CD4-positive, alpha-beta T cell (primary cell): ENCODE measurements at regions not wholly inside any gene's neighbourhood (a gene's known extent, or its start where the extent isn't known, plus 50 kb on each side); places are given as distances from the start of the nearest gene placed in this dataset.

ENCODE experiments used
- ATAC-seq: fragments of 200-7000 bp; cut with Tn5 transposase; one replicate; pipeline ENCODE4 v1.10.0; 2022; ENCODE audit warnings: mild to moderate bottlenecking; ENCODE audit not compliant: poor library complexity
- CTCF ChIA-PET: fragments of 350-600 bp; sonication (Branson Sonifier 250); formaldehyde crosslinking; loops from one replicate; lab custom pipeline; 2021; ENCODE audit warnings: antibody characterized with exemption, inconsistent platforms; lab: Charles Lee
- POLR2A ChIA-PET: fragments of 350-600 bp; sonication (Branson Sonifier 250); formaldehyde crosslinking; loops from one replicate; lab custom pipeline; 2021; ENCODE audit warnings: antibody characterized with exemption, inconsistent platforms; lab: Charles Lee
- DNase-seq, 14 experiments: peaks; one replicate each; pipeline ENCODE4 v3.0.0-alpha.2; 2013 to 2020; ENCODE audit warnings: mixed read lengths in 2 of 14
- H3K27ac ChIP-seq, 2 donors: one replicate each; pipeline versions ENCODE4 v1.5.1 to v1.7.0; 2013; ENCODE audit warnings: low read length in 2 of 2, low read depth in 1 of 2, mild to moderate bottlenecking in 1 of 2
- H3K27me3 ChIP-seq, 2 experiments: 1 replicate in 1 of 2; 2 replicates in 1 of 2; pipeline versions ENCODE4 v1.6.1 to v1.7.0; 2013; ENCODE audit warnings: low read length in 2 of 2, control low read depth in 1 of 2, mild to moderate bottlenecking in 1 of 2, moderate library complexity in 1 of 2; ENCODE audit not compliant: insufficient read depth in 2 of 2, control insufficient read depth in 1 of 2
- H3K36me3 ChIP-seq: one replicate; pipeline ENCODE4 v1.6.1; 2013; ENCODE audit warnings: low read length, control low read depth; ENCODE audit not compliant: insufficient read depth
- H3K4me1 ChIP-seq: one replicate; pipeline ENCODE4 v1.6.1; 2013; ENCODE audit warnings: low read length, control low read depth; ENCODE audit not compliant: insufficient read depth
- H3K4me3 ChIP-seq: one replicate; pipeline ENCODE4 v1.5.1; 2013; ENCODE audit warnings: mild to moderate bottlenecking, low read length, moderate library complexity
- H3K9me3 ChIP-seq, 2 experiments: 1 replicate in 1 of 2; 2 replicates in 1 of 2; pipeline versions ENCODE4 v1.6.1 to v1.7.0; 2013; ENCODE audit warnings: low read length in 2 of 2, mild to moderate bottlenecking in 2 of 2, control low read depth in 1 of 2, moderate library complexity in 1 of 2; ENCODE audit not compliant: control insufficient read depth in 1 of 2, insufficient read depth in 1 of 2
- H3K27ac Mint-ChIP-seq: one replicate; pipeline ENCODE4 v1.8.0; 2020; ENCODE audit warnings: mixed read lengths
- H3K27me3 Mint-ChIP-seq: one replicate; pipeline ENCODE4 v1.8.0; 2021; ENCODE audit warnings: mixed read lengths
- H3K36me3 Mint-ChIP-seq: one replicate; pipeline ENCODE4 v1.8.0; 2021; ENCODE audit warnings: low read depth, mixed read lengths
- H3K4me1 Mint-ChIP-seq: one replicate; pipeline ENCODE4 v1.8.0; 2021; ENCODE audit warnings: low read depth, mixed read lengths
- H3K4me3 Mint-ChIP-seq: one replicate; pipeline ENCODE4 v1.8.0; 2020; ENCODE audit warnings: mild to moderate bottlenecking, mixed read lengths
- H3K9me3 Mint-ChIP-seq: one replicate; pipeline ENCODE4 v1.8.0; 2020; ENCODE audit warnings: mixed read lengths
- intact Hi-C, 2 experiments: fragments of 100-400 bp; cut with DNase I in 1 of 2; cut with micrococcal nuclease in 1 of 2; formaldehyde crosslinking; loops; one replicate each; pipeline versions ENCODE4 v1.15.1 to v1.9.0; 2023 to 2025; cut with DNase I, micrococcal nuclease
- TF ChIP-seq, protein P1 (sequence below): fragments of 200-600 bp; IDR thresholded peaks from one replicate; pipeline ENCODE4 v1.8.0; 2022; ENCODE audit warnings: antibody characterized with exemption, mild to moderate bottlenecking

- intact Hi-C loops = no loop called here
- Histone ChIP-seq H3K4me1 (no peaks in the 10 kb centered on the region), H3K4me3 (no peak overlapping the region), H3K27me3 (no peaks in the 10 kb centered on the region), H3K27ac (no peak overlapping the region), H3K36me3 (no peaks in the 10 kb centered on the region), H3K9me3 (no peaks in the 10 kb centered on the region)
- CTCF ChIA-PET = no interaction called here
- no peak for DNase-seq
- H3K36me3 Mint-ChIP-seq = no peaks in the 10 kb centered on the region
- H3K27ac Mint-ChIP-seq = no peak overlapping the region
- no peak for ATAC-seq
- TF ChIP-seq, protein P1, sequence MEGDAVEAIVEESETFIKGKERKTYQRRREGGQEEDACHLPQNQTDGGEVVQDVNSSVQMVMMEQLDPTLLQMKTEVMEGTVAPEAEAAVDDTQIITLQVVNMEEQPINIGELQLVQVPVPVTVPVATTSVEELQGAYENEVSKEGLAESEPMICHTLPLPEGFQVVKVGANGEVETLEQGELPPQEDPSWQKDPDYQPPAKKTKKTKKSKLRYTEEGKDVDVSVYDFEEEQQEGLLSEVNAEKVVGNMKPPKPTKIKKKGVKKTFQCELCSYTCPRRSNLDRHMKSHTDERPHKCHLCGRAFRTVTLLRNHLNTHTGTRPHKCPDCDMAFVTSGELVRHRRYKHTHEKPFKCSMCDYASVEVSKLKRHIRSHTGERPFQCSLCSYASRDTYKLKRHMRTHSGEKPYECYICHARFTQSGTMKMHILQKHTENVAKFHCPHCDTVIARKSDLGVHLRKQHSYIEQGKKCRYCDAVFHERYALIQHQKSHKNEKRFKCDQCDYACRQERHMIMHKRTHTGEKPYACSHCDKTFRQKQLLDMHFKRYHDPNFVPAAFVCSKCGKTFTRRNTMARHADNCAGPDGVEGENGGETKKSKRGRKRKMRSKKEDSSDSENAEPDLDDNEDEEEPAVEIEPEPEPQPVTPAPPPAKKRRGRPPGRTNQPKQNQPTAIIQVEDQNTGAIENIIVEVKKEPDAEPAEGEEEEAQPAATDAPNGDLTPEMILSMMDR = no peak
- H3K4me3 Mint-ChIP-seq = no peak overlapping the region
- H3K4me1 Mint-ChIP-seq = no peaks in the 10 kb centered on the region
- no peaks in the 10 kb centered on the region for H3K27me3 Mint-ChIP-seq
- H3K9me3 Mint-ChIP-seq = peaks cover 6% of the 10 kb centered on the region
- POLR2A ChIA-PET = no interaction called here
These were observed 171.7 kb downstream of the KLF13 start for GRCh38 chr15:31498329-31498728.

DNA sequence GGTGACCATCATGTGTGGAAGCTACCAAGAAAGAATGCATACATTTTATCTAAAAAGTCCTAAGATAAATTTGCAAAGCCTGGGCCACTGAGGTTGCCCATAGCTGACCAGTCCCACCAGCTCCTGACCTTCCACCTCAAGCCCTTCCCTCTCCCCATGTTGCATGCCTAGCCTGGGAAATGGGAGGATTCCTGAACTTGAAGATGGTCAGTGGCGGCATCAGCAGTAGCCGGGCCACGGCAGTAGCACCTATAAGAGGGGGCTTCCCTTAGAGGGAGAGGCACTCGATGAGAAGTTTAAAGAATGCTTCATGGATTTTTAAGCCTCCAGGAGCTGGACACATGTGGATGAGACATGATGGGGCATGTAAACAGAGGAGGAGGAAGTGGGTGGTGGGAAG lies 172.1 kb downstream of the KLF13 start:
- H3K27me3 Mint-ChIP-seq = no peaks in the 10 kb centered on the region
- Histone ChIP-seq H3K27ac (no peak overlapping the region), H3K4me3 (no peak overlapping the region), H3K36me3 (no peaks in the 10 kb centered on the region), H3K4me1 (no peaks in the 10 kb centered on the region), H3K9me3 (no peaks in the 10 kb centered on the region), H3K27me3 (no peaks in the 10 kb centered on the region)
- intact Hi-C loops = no loop called here
- H3K36me3 Mint-ChIP-seq = no peaks in the 10 kb centered on the region
- CTCF ChIA-PET = no interaction called here
- POLR2A ChIA-PET = no interaction called here
- no peak for DNase-seq
- H3K4me1 Mint-ChIP-seq = no peaks in the 10 kb centered on the region
- peaks cover 3% of the 10 kb centered on the region for H3K9me3 Mint-ChIP-seq
- no peak for ATAC-seq
- no peak overlapping the region for H3K4me3 Mint-ChIP-seq
- TF ChIP-seq, protein P1 = no peak
- H3K27ac Mint-ChIP-seq = no peak overlapping the region

DNA sequence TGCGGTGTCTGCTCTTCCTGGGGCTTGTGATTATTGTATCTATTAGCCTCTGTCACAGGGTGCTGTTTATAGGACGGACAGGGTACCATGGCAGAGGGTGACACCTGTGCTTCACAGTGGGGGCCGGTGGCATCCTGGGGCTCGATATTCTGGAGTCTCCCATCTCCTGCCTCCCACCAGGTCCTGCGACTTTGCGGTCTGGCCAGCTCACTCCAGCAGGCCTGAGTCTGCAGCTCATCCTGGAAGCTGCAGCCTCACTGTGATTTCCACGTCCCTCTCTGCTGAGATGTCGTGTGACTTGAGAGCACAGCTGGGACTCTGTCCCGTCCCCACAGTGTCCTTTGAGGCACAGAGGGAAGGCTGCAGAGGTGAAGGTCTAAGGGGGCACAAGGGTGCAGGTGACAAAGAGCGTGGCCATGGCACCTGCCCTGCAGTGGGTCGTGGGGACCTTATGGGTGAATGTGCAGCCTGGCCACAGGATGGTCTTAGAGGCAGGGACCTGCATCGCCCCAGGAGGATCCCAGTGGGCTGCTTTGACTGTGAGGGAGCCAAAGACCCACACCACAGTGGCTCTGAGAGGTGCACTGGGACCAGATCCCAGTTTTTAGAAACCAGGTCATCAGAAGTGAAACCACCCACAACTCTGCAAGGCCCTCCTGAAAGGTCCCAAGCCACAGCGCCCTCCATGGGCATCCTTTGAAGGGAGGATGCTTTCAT lies 172.8 kb downstream of the KLF13 start:
- Mint-ChIP-seq H3K27me3 (no peaks in the 10 kb centered on the region), H3K9me3 (no peaks in the 10 kb centered on the region), H3K36me3 (no peaks in the 10 kb centered on the region), H3K27ac (no peak overlapping the region), H3K4me1 (no peaks in the 10 kb centered on the region), H3K4me3 (no peak overlapping the region)
- intact Hi-C loops = no loop called here
- TF ChIP-seq, protein P1 = no peak
- H3K4me3 ChIP-seq = no peak overlapping the region
- no peak overlapping the region for H3K27ac ChIP-seq
- H3K27me3 ChIP-seq = no peaks in the 10 kb centered on the region
- no peaks in the 10 kb centered on the region for H3K36me3 ChIP-seq
- H3K9me3 ChIP-seq = no peaks in the 10 kb centered on the region
- no peak for DNase-seq
- H3K4me1 ChIP-seq = no peaks in the 10 kb centered on the region
- no peak for ATAC-seq
- ChIA-PET CTCF (no interaction called here), POLR2A (no interaction called here)
